ENCODE measurements at regions not wholly inside any gene's neighbourhood (a gene's known extent, or its start where the extent isn't known, plus 50 kb on each side); places are given as distances from the start of the nearest gene placed in this dataset.

- FAIRE-seq = no peak
These were observed 234.1 kb downstream of the TMEM38B start for GRCh38 chr9:105928416-105928815.

GRCh38 chr9:105930011-105930627, 235.8 kb downstream of the TMEM38B start:
- no peak for FAIRE-seq

- no peak for FAIRE-seq
These were observed 237.9 kb downstream of the TMEM38B start for GRCh38 chr9:105932276-105932675.

- FAIRE-seq = no peak
These were observed 256.1 kb downstream of the TMEM38B start for GRCh38 chr9:105950448-105950847.

GRCh38 chr9:105950894-105951293, 256.6 kb downstream of the TMEM38B start:
- no peak for FAIRE-seq

- FAIRE-seq = no peak
These were observed 260.2 kb downstream of the TMEM38B start for GRCh38 chr9:105954517-105954916.

- FAIRE-seq = no peak
These were observed 263.5 kb downstream of the TMEM38B start for GRCh38 chr9:105957830-105958229.

- no peak for FAIRE-seq
These were observed 264.2 kb downstream of the TMEM38B start for GRCh38 chr9:105958587-105958986.

- FAIRE-seq = no peak
These were observed 265.2 kb downstream of the TMEM38B start for GRCh38 chr9:105959531-105959930.

- FAIRE-seq = no peak
These were observed 269.2 kb downstream of the TMEM38B start for GRCh38 chr9:105963343-105964099.

- FAIRE-seq = no peak
These were observed 269.8 kb downstream of the TMEM38B start for GRCh38 chr9:105964156-105964555.

- FAIRE-seq = no peak
These were observed 272.5 kb downstream of the TMEM38B start for GRCh38 chr9:105966834-105967233.

GRCh38 chr9:105967248-105967647, 272.9 kb downstream of the TMEM38B start:
- no peak for FAIRE-seq

- no peak for FAIRE-seq
These were observed 273.5 kb downstream of the TMEM38B start for GRCh38 chr9:105967797-105968196.

- FAIRE-seq = no peak
These were observed 274.6 kb downstream of the TMEM38B start for GRCh38 chr9:105968811-105969466.

- FAIRE-seq = no peak
These were observed 275.3 kb downstream of the TMEM38B start for GRCh38 chr9:105969636-105970035.

GRCh38 chr9:105971986-105972385, 277.6 kb downstream of the TMEM38B start:
- no peak for FAIRE-seq

GRCh38 chr9:105972466-105973204, 278.3 kb downstream of the TMEM38B start:
- FAIRE-seq = no peak

- no peak for FAIRE-seq
These were observed 279.6 kb downstream of the TMEM38B start for GRCh38 chr9:105973951-105974351.

- FAIRE-seq = no peak
These were observed 281.7 kb downstream of the TMEM38B start for GRCh38 chr9:105975886-105976645.

GRCh38 chr9:105978336-105978735, 284.0 kb downstream of the TMEM38B start:
- FAIRE-seq = no peak

GRCh38 chr9:105978826-105979225, 284.5 kb downstream of the TMEM38B start:
- no peak for FAIRE-seq

- FAIRE-seq = no peak
These were observed 284.9 kb downstream of the TMEM38B start for GRCh38 chr9:105979290-105979689.

Data from A204.1 (cell line).